Ovary (tissue), 7 donors: ENCODE measurements at regions not wholly inside any gene's neighbourhood (a gene's known extent, or its start where the extent isn't known, plus 50 kb on each side); places are given as distances from the start of the nearest gene placed in this dataset.

Source experiments
- DNase-seq, 5 donors: peaks; one replicate each; pipeline ENCODE4 v3.0.0-alpha.2; 2019 to 2020
- H3K27ac ChIP-seq, 2 donors: fragments of 200-600 bp; one replicate each; pipeline versions ENCODE4 v1.5.1 to v1.8.0; 2019 to 2022
- H3K27me3 ChIP-seq: fragments of 200-600 bp; one replicate; pipeline ENCODE4 v1.8.0; 2022
- H3K36me3 ChIP-seq: fragments of 200-600 bp; sonication (generic); one replicate; pipeline ENCODE4 v1.5.1; 2019
- H3K4me1 ChIP-seq: one replicate; pipeline ENCODE4 v1.8.1; 2013; ENCODE audit warnings: mild to moderate bottlenecking, moderate library complexity; ENCODE audit not compliant: insufficient read depth
- H3K4me3 ChIP-seq: fragments of 200-600 bp; sonication (generic); one replicate; pipeline ENCODE4 v1.5.1; 2017
- H3K9me3 ChIP-seq, 2 donors: fragments of 200-600 bp in 1 of 2; sonication (generic) in 1 of 2; one replicate each; pipeline versions ENCODE4 v1.5.1 to v1.8.1; 2013 to 2019; ENCODE audit warnings: mild to moderate bottlenecking in 1 of 2, moderate library complexity in 1 of 2
- EP300 ChIP-seq: sonication (generic); formaldehyde crosslinking; IDR thresholded peaks from one replicate; pipeline ENCODE4 v1.6.1; 2017; ENCODE audit warnings: antibody characterized with exemption
- POLR2A ChIP-seq: fragments of 450-650 bp; IDR thresholded peaks from one replicate; pipeline ENCODE4 v1.6.1; 2017; ENCODE audit warnings: antibody characterized with exemption, mild to moderate bottlenecking, moderate library complexity
- WGBS, 3 donors: extraction: QIAGEN DNeasy Blood & Tissue Kit in 1 of 3; methylation state at CpG; one replicate each; pipeline versions ENCODE4 v1.1.5 to v1.1.7; 2013 to 2017; 5-methylcytosine and 5-hydroxymethylcytosine counted together
- intact Hi-C, 4 donors: fragments of 100-400 bp; cut with DNase I; formaldehyde crosslinking; loops; one replicate each; pipeline versions ENCODE4 v1.11.0 to v1.15.1; 2022 to 2023
- TF ChIP-seq, protein P1 (sequence below), 3 donors: fragments of 450-650 bp in 2 of 3; fragments of 200-600 bp in 1 of 3; IDR thresholded peaks; one replicate each; pipeline versions ENCODE4 v1.5.1 to v1.8.0; 2016 to 2022; ENCODE audit warnings: antibody characterized with exemption in 3 of 3, mild to moderate bottlenecking in 1 of 3
- donor health status: DM: no; HTN: no; CAD: no; lungs with moderate emphysema.
- donor health status: DM: no; HTN: no; CAD: no.
- donor health status: Bipolar disorder and iron deficiency.
- donor health status: DM: no; HTN: no; CAD: no.
- donor health status: DM: yes; HTN: yes; CAD: no.

DNA sequence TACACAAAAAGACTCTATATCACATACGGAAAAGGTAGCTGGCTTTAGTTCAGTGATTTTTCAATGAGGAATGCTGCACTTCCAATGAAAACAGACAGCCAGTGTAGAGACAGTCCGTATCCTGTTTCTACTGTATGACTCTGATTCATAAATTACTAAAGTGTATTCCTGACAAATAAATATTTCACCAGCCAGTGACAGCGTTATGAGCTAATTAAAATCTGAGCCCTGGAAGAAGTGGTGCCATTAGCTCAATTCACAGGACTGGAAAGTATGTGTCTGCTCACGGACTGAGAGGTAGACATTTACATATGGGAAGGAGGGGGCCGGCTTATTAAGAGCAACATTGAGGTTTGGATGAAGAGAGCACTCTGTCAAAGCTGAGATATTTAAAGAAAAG is 207.9 kb upstream of the RBFOX1 start:
- Histone ChIP-seq H3K9me3 (no peaks in the 10 kb centered on the region), H3K27ac (no peak overlapping the region), H3K36me3 (no peaks in the 10 kb centered on the region), H3K27me3 (no peaks in the 10 kb centered on the region), H3K4me1 (no peaks in the 10 kb centered on the region), H3K4me3 (no peak overlapping the region)
- TF ChIP-seq EP300 (no peak), POLR2A (no peak)
- TF ChIP-seq, protein P1, sequence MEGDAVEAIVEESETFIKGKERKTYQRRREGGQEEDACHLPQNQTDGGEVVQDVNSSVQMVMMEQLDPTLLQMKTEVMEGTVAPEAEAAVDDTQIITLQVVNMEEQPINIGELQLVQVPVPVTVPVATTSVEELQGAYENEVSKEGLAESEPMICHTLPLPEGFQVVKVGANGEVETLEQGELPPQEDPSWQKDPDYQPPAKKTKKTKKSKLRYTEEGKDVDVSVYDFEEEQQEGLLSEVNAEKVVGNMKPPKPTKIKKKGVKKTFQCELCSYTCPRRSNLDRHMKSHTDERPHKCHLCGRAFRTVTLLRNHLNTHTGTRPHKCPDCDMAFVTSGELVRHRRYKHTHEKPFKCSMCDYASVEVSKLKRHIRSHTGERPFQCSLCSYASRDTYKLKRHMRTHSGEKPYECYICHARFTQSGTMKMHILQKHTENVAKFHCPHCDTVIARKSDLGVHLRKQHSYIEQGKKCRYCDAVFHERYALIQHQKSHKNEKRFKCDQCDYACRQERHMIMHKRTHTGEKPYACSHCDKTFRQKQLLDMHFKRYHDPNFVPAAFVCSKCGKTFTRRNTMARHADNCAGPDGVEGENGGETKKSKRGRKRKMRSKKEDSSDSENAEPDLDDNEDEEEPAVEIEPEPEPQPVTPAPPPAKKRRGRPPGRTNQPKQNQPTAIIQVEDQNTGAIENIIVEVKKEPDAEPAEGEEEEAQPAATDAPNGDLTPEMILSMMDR (IDR thresholded peaks at IDR 0.05), result no peak
- WGBS, 3 donors, result 38 to 60% (median 57%) methylated on average over 5 of the region's 5 CpGs
- DNase-seq, result no peak
- intact Hi-C loops, result no loop called here

DNA sequence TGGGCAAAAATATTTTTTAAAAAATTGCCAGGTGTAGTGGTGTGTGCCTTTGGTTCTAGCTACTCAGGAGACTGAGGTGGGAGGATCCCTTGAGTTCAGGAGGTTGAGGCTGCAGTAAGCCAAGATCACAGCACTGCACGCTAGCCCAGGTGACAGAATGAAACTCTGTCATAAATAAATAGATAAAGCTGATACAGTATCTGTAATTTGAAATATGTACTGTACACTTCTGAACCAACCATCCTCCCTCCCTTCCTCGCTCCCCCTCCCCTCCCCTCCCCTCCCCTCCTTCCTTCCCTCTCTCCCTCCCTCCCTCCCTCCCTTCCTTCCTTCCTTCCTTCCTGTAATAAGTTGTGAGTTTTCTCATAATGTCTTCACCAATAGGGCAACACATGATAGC is 208.4 kb upstream of the RBFOX1 start:
- no peak for DNase-seq
- no peaks in the 10 kb centered on the region for H3K4me1 ChIP-seq
- intact Hi-C loops, result no loop called here
- H3K36me3 ChIP-seq, result no peaks in the 10 kb centered on the region
- no peaks in the 10 kb centered on the region for H3K9me3 ChIP-seq
- 47 to 72% (median 68%) methylated on average over 2 of the region's 2 CpGs for WGBS, 3 donors
- no peak for TF ChIP-seq EP300
- no peak for TF ChIP-seq POLR2A
- TF ChIP-seq, protein P1 (IDR thresholded peaks at IDR 0.05), result no peak
- H3K27ac ChIP-seq, result no peak overlapping the region
- H3K27me3 ChIP-seq, result no peaks in the 10 kb centered on the region
- H3K4me3 ChIP-seq, result no peak overlapping the region

DNA sequence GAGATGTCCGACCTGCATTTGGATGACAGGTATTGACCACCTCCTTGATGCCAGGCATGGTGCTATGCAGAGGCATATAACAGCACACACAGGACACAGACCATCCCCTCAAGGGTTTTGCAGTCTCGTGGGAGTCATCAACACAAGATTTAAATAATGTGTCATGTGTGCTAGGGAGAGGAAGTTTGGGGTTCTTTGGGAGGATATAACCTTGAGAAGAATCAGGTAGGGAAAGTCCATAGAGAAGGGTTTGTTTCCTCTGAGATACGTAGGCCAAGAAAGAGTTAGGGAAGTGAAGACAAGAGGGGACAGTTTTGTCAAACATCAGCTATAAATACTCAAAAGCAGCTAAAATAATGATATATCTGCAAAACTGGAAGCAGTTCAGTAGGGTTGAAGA is 215.9 kb upstream of the RBFOX1 start:
- TF ChIP-seq, protein P1 (IDR thresholded peaks at IDR 0.05), result no peak
- TF ChIP-seq EP300 (no peak), POLR2A (no peak)
- no peaks in the 10 kb centered on the region for H3K4me1 ChIP-seq
- H3K27me3 ChIP-seq, result no peaks in the 10 kb centered on the region
- no peaks in the 10 kb centered on the region for H3K9me3 ChIP-seq
- no peaks in the 10 kb centered on the region for H3K36me3 ChIP-seq
- no peak overlapping the region for H3K4me3 ChIP-seq
- DNase-seq, result no peak
- intact Hi-C loops, result loop anchor here in 1 of 4 donors (5.0 kb wide), 1 partner anchor 99 kb away; no protein-coding TSS in a partner anchor
- WGBS, 3 donors, result 31 to 42% (median 34%) methylated on average over 3 of the region's 3 CpGs
- no peak overlapping the region for H3K27ac ChIP-seq

DNA sequence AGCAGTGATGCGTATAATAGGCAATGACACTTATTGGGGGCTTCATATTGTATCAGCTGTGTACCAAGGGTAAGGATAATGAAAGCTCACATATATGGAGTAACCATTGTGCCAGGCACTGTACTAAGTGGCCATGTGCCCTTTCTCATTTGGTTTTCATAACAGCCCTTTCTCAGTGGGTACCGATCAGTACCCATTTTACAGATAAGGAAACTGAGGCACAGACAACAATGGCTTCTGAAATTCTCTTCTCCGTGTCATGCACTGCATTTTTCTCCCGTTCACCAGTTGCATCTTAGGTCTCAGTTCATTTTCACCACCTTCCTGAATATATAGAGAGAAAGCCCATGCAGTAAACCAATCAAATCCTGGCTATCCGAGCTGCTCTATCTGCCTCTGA is 216.7 kb upstream of the RBFOX1 start:
- no peaks in the 10 kb centered on the region for H3K4me1 ChIP-seq
- intact Hi-C loops, result loop anchor here in 1 of 4 donors (5.0 kb wide), 1 partner anchor 99 kb away; no protein-coding TSS in a partner anchor
- DNase-seq, result no peak
- no peak overlapping the region for H3K27ac ChIP-seq
- H3K4me3 ChIP-seq, result no peak overlapping the region
- no peaks in the 10 kb centered on the region for H3K36me3 ChIP-seq
- no peaks in the 10 kb centered on the region for H3K27me3 ChIP-seq
- WGBS, 3 donors, result 82 to 86% (median 86%) methylated on average over 5 of the region's 5 CpGs
- H3K9me3 ChIP-seq, result no peaks in the 10 kb centered on the region
- TF ChIP-seq, protein P1 (IDR thresholded peaks at IDR 0.05), result no peak
- TF ChIP-seq POLR2A, result no peak
- TF ChIP-seq EP300, result no peak
